H9 (cell line): ENCODE measurements at regions not wholly inside any gene's neighbourhood (a gene's known extent, or its start where the extent isn't known, plus 50 kb on each side); places are given as distances from the start of the nearest gene placed in this dataset.

Source experiments
- DNase-seq: peaks from one replicate; pipeline ENCODE4 v3.0.0-alpha.2; 2017
- H2AFZ ChIP-seq: one replicate; pipeline ENCODE4 v1.6.1; 2013; ENCODE audit warnings: mild to moderate bottlenecking, low read length, control low read depth, moderate library complexity
- H2AK5ac ChIP-seq: 2 replicates; pipeline ENCODE4 v1.6.1; 2013; ENCODE audit warnings: low read length, control low read depth, mixed read lengths; ENCODE audit not compliant: insufficient read length
- H2BK120ac ChIP-seq: one replicate; pipeline ENCODE4 v1.6.1; 2013; ENCODE audit warnings: low read depth, mild to moderate bottlenecking, low read length, control low read depth, inconsistent platforms; ENCODE audit not compliant: poor library complexity, severe bottlenecking
- H2BK12ac ChIP-seq: 2 replicates; pipeline ENCODE4 v1.6.1; 2013; ENCODE audit warnings: low read length, control low read depth, mixed read lengths, low read depth; ENCODE audit not compliant: insufficient read length
- H2BK15ac ChIP-seq: 2 replicates; pipeline ENCODE4 v1.6.1; 2013; ENCODE audit warnings: low read depth, low read length, control low read depth
- H2BK20ac ChIP-seq: one replicate; pipeline ENCODE4 v1.6.1; 2013; ENCODE audit warnings: low read depth, mild to moderate bottlenecking, low read length, control low read depth, inconsistent platforms; ENCODE audit not compliant: poor library complexity, severe bottlenecking
- H2BK5ac ChIP-seq: 2 replicates; pipeline ENCODE4 v1.6.1; 2013; ENCODE audit warnings: low read length, control low read depth, mixed read lengths; ENCODE audit not compliant: insufficient read length
- H3K14ac ChIP-seq: 2 replicates; pipeline ENCODE4 v1.6.1; 2013; ENCODE audit warnings: low read length, control low read depth; ENCODE audit not compliant: insufficient read depth
- H3K18ac ChIP-seq: 2 replicates; pipeline ENCODE4 v1.6.1; 2013; ENCODE audit warnings: low read depth, mild to moderate bottlenecking, mixed read lengths, low read length, control low read depth; ENCODE audit not compliant: insufficient read length
- H3K23ac ChIP-seq: 2 replicates; pipeline ENCODE4 v1.6.1; 2013; ENCODE audit warnings: low read length, control low read depth, mixed read lengths, low read depth; ENCODE audit not compliant: insufficient read length
- H3K23me2 ChIP-seq: 2 replicates; pipeline ENCODE4 v1.6.1; 2013; ENCODE audit warnings: low read depth, mild to moderate bottlenecking, mixed read lengths, low read length, control low read depth; ENCODE audit not compliant: insufficient read length, poor library complexity, severe bottlenecking
- H3K27ac ChIP-seq: 2 replicates; pipeline ENCODE4 v1.5.1; 2013; ENCODE audit warnings: low read length, control low read depth, mixed read lengths, low read depth; ENCODE audit not compliant: insufficient read length
- H3K27me3 ChIP-seq: 2 replicates; pipeline ENCODE4 v1.6.1; 2013; ENCODE audit warnings: low read length, control low read depth, inconsistent platforms; ENCODE audit not compliant: insufficient read depth
- H3K4ac ChIP-seq: 2 replicates; pipeline ENCODE4 v1.6.1; 2013; ENCODE audit warnings: low read depth, mild to moderate bottlenecking, control low read depth, inconsistent platforms, low read length, moderate library complexity
- H3K4me1 ChIP-seq: 2 replicates; pipeline ENCODE4 v1.6.1; 2013; ENCODE audit warnings: low read length, control low read depth, inconsistent platforms; ENCODE audit not compliant: insufficient read depth
- H3K4me2 ChIP-seq: 2 replicates; pipeline ENCODE4 v1.6.1; 2013; ENCODE audit warnings: low read length, control low read depth, mixed read lengths; ENCODE audit not compliant: insufficient read length, insufficient read depth
- H3K56ac ChIP-seq: 2 replicates; pipeline ENCODE4 v1.6.1; 2013; ENCODE audit warnings: low read depth, mild to moderate bottlenecking, mixed read lengths, low read length, control low read depth; ENCODE audit not compliant: insufficient read length
- H3K79me1 ChIP-seq: 2 replicates; pipeline ENCODE4 v1.6.1; 2013; ENCODE audit warnings: low read depth, mild to moderate bottlenecking, moderate library complexity, low read length, control low read depth, inconsistent platforms; ENCODE audit not compliant: insufficient read depth, poor library complexity, severe bottlenecking
- H3K79me2 ChIP-seq: 2 replicates; pipeline ENCODE4 v1.6.1; 2013; ENCODE audit warnings: low read length, control low read depth, inconsistent platforms; ENCODE audit not compliant: insufficient read depth
- H3K9ac ChIP-seq: 2 replicates; pipeline ENCODE4 v1.6.1; 2013; ENCODE audit warnings: low read length, control low read depth, mixed read lengths; ENCODE audit not compliant: insufficient read length; ENCODE audit errors: extremely low read depth
- H3K9me3 ChIP-seq: one replicate; pipeline ENCODE4 v1.6.1; 2013; ENCODE audit warnings: low read depth, low read length, inconsistent platforms; ENCODE audit not compliant: control insufficient read depth
- H3T11ph ChIP-seq: one replicate; pipeline ENCODE4 v1.6.1; 2013; ENCODE audit warnings: mild to moderate bottlenecking, low read length, control low read depth, inconsistent platforms
- H4K20me1 ChIP-seq: one replicate; pipeline ENCODE4 v1.6.1; 2013; ENCODE audit not compliant: control insufficient read depth, insufficient read length, insufficient read depth
- H4K5ac ChIP-seq: 2 replicates; pipeline ENCODE4 v1.6.1; 2013; ENCODE audit warnings: low read depth, mild to moderate bottlenecking, mixed read lengths, low read length, control low read depth; ENCODE audit not compliant: insufficient read length
- H4K8ac ChIP-seq: replicated peaks from 2 replicates; pipeline ENCODE4 v1.6.1; 2013; ENCODE audit warnings: low read length, control low read depth, mixed read lengths, low read depth; ENCODE audit not compliant: insufficient read length
- H4K91ac ChIP-seq: 2 replicates; pipeline ENCODE4 v1.6.1; 2013; ENCODE audit warnings: low read depth, mild to moderate bottlenecking, moderate library complexity, mixed read lengths, low read length, control low read depth; ENCODE audit not compliant: insufficient read length
- H3K27ac Mint-ChIP-seq, 3 experiments: 2 replicates in 2 of 3; 3 replicates in 1 of 3; pipeline ENCODE4 v1.8.0; 2020 to 2021; ENCODE audit warnings: mixed read lengths in 3 of 3, mild to moderate bottlenecking in 1 of 3, moderate library complexity in 1 of 3
- H3K27me3 Mint-ChIP-seq: 2 replicates; pipeline ENCODE4 v1.8.0; 2021; ENCODE audit warnings: low read depth, mild to moderate bottlenecking, moderate library complexity, mixed read lengths
- H3K36me3 Mint-ChIP-seq, 3 experiments: 2 replicates in 2 of 3; 3 replicates in 1 of 3; pipeline ENCODE4 v1.8.0; 2020 to 2021; ENCODE audit warnings: low read depth in 3 of 3, mixed read lengths in 3 of 3; ENCODE audit not compliant: insufficient read depth in 1 of 3
- H3K4me1 Mint-ChIP-seq, 2 experiments: 2 replicates each; pipeline ENCODE4 v1.8.0; 2020; ENCODE audit warnings: mixed read lengths in 2 of 2
- H3K4me3 Mint-ChIP-seq, 2 experiments: 2 replicates in 1 of 2; 3 replicates in 1 of 2; pipeline ENCODE4 v1.8.0; 2020 to 2021; ENCODE audit warnings: mild to moderate bottlenecking in 2 of 2, mixed read lengths in 2 of 2, moderate library complexity in 1 of 2
- H3K9me3 Mint-ChIP-seq, 2 experiments: 2 replicates in 1 of 2; 3 replicates in 1 of 2; pipeline ENCODE4 v1.8.0; 2020; ENCODE audit warnings: mild to moderate bottlenecking in 2 of 2, mixed read lengths in 2 of 2, moderate library complexity in 1 of 2
- CTCF ChIP-seq: fragments of 200-600 bp; sonication (generic); conservative IDR thresholded peaks from 3 replicates; pipeline ENCODE4 v1.8.0; 2021; ENCODE audit warnings: antibody characterized with exemption, mild to moderate bottlenecking

GRCh38 chr2:61758159-61758558, 95.7 kb downstream of the FAM161A start:
- Histone ChIP-seq H2BK20ac (no peak overlapping the region), H2BK5ac (no peak overlapping the region), H3K23ac (no peak overlapping the region), H3K9me3 (no peaks in the 10 kb centered on the region), H3K79me1 (no peaks in the 10 kb centered on the region), H3K56ac (no peak overlapping the region), H2BK15ac (no peak overlapping the region), H4K20me1 (no peaks in the 10 kb centered on the region), H3K4me2 (no peak overlapping the region), H2AK5ac (no peak overlapping the region), H3K79me2 (no peaks in the 10 kb centered on the region), H3T11ph (no peak overlapping the region), H2BK120ac (no peak overlapping the region), H3K23me2 (no peaks in the 10 kb centered on the region), H2BK12ac (no peak overlapping the region), H3K18ac (no peak overlapping the region), H3K14ac (no peak overlapping the region), H4K5ac (no peak overlapping the region), H4K91ac (no peak overlapping the region), H3K9ac (no peak overlapping the region), H3K27ac (no peak overlapping the region), H3K4me1 (no peaks in the 10 kb centered on the region), H3K4ac (no peak overlapping the region), H4K8ac (no peak overlapping the region), H3K27me3 (no peaks in the 10 kb centered on the region), H2AFZ (no peak overlapping the region)
- Mint-ChIP-seq H3K36me3 (no peaks in the 10 kb centered on the region), H3K4me1 (0 out of 4 replicates have a peak, but pooled peaks cover 0 to 2% of the 10 kb centered on the region in 2 experiments), H3K27ac (no peak overlapping the region), H3K27me3 (peaks cover 10% of the 10 kb centered on the region), H3K4me3 (no peak overlapping the region), H3K9me3 (peaks cover 3% of the 10 kb centered on the region in 2 experiments; a peak in 2 of 5 replicates)
- TF ChIP-seq CTCF = no peak
- no peak for DNase-seq
